Activated CD8-positive, alpha-beta memory T cell treated with anti-CD3 and anti-CD28 coated beads, Interleukin-2, amount 50 U/mL, for 48 hours (primary cell): ENCODE measurements at regions not wholly inside any gene's neighbourhood (a gene's known extent, or its start where the extent isn't known, plus 50 kb on each side); places are given as distances from the start of the nearest gene placed in this dataset.

Experiments
- DNase-seq: peaks from one replicate; pipeline ENCODE4 v3.0.0-alpha.2; 2020

DNA sequence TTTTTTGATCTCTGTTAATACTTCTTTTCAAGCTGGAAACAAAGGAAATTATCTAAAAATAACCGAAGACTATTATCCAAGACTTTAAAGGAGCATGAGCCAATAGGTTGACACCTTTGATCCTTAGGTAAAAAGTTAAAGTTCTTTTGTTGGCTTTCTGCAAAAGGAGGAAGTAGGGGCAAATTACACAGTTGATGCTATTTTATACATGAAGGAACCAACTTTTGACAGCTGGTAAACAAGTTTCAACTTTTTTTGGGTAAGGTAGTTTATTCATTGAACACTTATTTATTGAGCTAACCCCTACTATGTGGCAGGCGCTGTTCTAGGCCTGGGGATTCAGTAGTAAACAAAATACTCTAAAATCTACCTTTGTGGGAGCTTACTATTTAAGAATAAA lies 66.6 kb upstream of the ZEB2 start:
- DNase-seq: no peak

GRCh38 chr2:144583741-144584453 lies 64.0 kb upstream of the ZEB2 start:
- DNase-seq: no peak

- DNase-seq: no peak
Measured at GRCh38 chr2:144583381-144583729, 63.4 kb upstream of the ZEB2 start.

DNA sequence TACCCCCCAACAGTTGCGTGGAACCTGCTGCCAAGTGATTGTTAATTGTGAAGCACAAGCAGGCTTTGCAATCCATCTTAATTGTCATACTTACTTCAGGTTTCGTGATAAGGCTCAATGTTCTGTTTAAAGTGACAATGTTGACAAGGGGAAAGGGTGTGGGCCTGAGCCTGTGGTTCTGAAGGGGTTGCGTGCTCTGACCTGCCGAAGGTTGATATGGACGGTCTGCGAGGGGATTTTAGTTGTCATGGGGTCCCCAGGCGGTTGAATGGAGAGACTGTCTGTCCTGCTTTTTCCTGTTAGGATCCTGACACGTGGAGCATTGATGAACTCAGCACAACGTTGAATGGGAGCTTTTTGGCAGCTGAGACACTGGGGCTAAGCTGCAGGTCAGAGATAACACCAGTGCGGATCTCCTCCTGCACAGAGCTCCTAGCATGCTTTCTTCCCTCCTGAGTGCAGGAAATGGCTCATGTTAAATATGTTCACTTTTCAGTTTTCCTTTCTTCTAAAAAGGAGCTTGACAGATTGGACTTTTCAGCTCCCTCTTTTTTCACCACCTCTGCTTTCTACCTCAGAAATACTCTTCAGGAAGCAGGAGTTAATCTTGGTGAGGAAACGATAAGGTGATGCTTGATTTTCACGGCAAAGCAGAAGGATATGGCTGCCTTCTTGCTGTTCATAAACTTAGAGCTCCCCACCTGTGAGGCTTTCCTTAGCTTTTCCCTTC lies 62.9 kb upstream of the ZEB2 start:
- DNase-seq: no peak

- no peak for DNase-seq
Measured at GRCh38 chr2:144580521-144581161, 60.7 kb upstream of the ZEB2 start.

DNA sequence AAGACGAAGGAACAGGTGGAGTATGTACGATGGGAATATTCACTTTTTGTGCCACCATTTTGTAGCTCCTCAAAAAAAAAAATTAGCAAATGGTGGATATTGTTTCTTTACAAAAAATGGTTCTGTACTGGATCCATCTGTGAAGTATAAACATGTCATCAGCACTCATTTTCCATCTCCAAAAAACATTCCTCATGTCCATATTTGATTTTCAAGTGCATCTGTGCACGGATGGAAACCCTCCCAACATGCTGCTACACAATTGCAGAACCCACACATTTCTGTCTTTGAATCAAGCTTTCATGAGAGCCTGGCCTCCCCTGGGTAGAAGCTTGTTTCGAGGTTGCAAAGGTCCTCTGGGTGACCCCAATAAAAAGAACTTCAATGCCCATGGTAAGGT lies 59.6 kb upstream of the ZEB2 start:
- DNase-seq: no peak

DNA sequence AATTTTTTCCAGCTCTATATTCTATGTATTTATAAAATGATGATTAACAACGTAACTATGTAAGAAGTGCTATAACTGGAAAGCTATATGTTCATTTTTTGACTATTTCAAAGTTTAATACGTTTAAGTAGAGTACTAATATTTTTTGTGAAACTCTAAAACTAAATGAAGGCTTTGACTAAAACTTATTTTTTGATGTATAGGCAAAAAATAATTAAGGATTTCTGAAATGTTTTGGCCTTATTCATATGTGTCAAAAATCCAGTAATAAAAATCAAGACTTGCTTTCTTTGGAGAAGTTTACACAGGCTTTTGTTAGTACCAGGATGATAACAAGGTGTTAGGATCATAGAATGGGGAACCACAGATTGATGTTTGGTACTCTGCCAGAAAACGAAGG lies 58.2 kb upstream of the ZEB2 start:
- no peak for DNase-seq

GRCh38 chr2:144572977-144573376 lies 53.1 kb upstream of the ZEB2 start:
- DNase-seq: no peak

- no peak for DNase-seq
Measured at GRCh38 chr2:144571770-144572169, 51.9 kb upstream of the ZEB2 start.

DNA sequence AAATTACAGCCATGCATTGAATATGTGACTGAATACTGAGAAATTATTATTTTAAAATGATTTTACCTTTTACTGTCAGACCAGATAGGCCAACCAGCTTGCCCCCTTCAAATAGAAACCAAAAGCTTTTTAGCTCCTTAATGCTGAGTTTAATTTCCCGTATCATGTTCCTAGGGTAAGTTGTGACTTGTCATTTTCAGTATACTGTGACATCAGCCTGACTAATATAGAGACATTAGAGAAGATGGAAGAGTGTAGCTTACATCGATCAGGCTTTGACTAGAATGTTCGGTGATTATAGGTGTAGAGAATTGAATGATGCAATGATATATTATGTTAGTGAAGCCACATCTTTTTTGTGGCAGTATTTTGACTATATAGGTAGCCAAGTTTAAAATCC lies 50.6 kb upstream of the ZEB2 start:
- DNase-seq: no peak
